Stimulated activated CD4-positive, alpha-beta T cell treated with anti-CD3 and anti-CD28 coated beads, Interleukin-15, amount 100 ng/mL, for 1 hour (primary cell): ENCODE measurements at regions not wholly inside any gene's neighbourhood (a gene's known extent, or its start where the extent isn't known, plus 50 kb on each side); places are given as distances from the start of the nearest gene placed in this dataset.

ENCODE experiments used
- DNase-seq, 2 donors: peaks; one replicate each; pipeline ENCODE4 v3.0.0-alpha.2; 2020; ENCODE audit warnings: low read depth in 1 of 2, low spot score in 1 of 2

DNA sequence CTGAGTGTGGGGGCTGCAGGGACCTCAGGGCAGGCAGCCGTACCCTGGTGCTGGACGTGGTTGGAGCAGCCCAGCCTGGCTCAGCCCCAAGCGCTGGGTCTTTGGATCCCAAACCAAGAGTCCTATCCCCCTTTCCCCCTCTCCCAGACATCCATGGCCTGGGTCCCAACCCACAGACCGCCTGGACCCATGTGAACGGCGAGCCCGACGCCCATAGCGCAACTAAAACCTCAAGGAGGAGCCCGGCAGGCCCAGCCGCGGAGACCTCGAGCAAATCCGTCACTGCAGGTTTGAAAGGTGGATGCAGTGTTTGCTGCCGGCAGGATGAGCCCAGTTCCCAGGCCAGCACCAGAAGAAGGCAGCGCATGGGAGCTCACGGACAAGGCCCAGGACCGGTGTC is 337.0 kb downstream of the BRD1 start:
- no peak for DNase-seq

DNA sequence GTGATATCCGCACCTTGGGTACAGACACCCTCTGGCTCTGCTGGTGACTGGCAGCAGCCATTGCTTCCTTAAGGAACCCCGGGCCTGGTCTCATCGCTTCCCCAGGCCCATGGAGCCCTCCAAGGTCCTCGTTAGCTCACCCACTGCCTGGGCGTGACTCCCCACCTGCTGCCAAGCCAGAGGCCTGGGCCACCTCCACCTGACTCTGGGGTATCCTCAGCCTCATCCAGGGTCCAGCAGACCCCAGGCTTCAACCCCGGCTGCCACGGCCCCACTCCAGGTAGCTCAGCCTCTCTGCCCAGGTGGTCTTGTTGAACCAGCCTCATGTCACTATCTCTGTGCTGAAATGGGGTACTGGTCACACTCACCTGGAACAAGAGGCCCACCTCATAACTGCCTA is 337.9 kb downstream of the BRD1 start:
- DNase-seq, result no peak

DNA sequence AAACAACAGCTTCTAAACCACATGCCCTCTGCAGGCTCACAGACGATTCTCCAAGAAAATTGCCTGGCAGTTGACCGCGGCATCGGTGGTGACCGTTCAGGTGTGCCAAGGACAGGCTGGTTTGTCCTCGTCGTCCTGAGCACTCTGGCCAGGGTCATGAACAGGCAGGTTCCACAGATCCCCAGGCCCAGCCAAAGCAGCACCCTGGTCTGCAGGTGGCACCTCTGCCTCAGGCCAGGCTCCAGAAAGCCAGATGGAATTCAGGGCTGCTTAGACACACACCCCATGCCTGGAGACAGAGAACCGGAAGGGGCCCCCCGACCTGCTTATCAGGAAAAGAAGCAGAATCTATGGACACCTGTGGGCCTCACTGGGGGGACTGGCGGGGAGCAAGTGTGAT is 338.7 kb downstream of the BRD1 start:
- DNase-seq, result no peak

DNA sequence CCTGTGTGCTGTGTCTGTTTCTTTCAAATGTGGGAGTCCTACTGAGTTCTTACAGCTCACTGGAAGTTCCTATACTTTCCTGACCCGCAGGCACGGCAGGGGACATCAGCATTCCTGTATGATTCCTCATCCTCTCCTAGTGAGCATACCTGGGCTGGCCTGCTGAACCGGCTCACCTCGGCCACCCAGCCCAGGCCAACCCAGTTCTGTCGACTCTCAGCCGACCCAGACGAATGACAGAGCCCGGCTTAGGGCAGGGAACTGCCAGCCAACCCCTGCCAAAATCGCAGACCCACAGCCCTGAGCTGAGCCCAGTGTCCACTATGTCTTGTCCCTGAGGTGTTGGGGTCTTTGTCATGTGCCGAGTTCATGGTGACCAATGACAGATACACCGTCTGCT is 339.7 kb downstream of the BRD1 start:
- DNase-seq, result no peak

DNA sequence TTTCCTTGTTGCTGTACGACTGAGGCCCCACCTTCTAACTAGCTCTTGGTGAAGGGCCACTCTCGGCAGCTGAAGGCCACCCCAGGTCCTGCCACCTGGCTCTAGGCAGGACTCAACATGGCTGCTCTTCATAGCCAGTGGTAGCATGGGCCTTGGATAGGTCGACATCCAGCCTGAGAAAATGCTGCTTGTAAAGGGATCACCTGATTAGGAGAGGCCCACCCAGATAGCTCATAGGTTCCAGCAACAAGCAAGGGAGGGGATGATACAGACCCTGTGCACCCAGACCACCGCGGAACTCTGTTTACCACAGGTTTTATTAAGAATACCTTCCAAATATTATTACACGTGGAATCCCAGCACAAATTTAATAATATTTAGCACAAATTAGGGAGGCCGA is 341.4 kb downstream of the BRD1 start:
- DNase-seq, result no peak

DNA sequence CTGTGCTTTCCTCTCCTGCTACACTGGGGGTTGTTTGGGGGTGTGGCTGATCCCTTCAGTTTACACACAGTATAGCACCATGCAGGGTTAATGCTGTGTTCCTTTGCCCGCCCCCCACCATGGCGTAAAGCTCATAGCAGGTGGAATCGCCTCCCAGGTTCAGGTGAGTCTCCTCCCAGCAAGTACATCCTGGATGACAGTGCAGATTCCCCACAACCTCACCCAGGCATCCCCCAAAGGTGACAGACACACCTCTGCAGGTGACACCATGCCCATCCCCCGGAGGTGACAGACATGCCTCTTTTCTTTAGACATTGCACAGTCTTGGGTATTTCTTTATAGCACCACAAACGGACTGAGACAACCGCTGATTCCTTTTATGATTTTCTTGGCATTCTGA is 343.7 kb downstream of the BRD1 start:
- no peak for DNase-seq

DNA sequence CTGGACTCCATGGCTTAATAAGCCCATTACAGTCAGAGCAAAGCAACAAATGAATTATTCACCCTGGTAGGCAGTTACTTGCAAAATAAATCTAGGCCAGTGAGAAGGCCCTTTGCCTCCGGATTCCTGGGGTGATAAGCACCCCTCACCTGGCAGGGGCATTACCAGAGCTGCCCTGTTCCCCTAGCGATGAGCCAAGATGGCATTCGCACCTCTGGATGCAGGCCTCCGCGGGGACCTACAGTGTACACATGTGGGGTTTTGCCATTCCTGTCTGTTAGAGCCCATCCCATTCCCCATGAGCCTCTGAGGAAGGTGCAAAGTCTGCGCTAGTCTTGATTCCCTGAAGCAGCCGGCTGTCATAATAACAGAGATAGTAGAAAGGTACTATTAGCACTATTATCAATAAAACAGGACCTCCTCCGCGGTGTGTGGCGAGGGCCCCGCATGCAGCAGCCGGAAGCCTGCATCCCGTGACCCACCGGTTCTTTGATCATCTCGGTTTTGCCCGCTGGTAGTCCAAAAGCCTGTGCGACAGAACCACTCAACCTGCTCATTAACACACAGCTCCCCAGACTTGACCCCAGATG is 344.3 kb downstream of the BRD1 start:
- DNase-seq, result no peak

DNA sequence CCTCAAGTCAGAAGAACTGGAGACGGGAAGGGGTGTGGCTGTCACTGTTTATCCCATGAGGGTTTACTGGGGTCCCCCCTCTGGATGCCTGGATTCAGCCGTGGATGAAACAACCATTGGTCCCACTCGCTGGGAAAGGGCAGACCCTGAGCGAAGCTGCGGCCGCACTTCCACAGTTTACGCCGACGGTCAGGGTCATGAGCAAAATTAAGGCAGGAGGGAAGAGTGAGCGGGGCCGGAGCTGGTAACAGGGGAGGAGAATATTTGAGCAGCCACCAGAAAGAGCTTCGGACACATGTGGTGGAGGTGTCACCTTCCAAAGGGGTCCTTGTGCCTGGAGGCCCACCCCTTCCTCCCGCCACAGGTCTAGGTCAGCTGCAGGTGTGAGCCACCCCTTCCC is 344.9 kb downstream of the BRD1 start:
- DNase-seq, result no peak

DNA sequence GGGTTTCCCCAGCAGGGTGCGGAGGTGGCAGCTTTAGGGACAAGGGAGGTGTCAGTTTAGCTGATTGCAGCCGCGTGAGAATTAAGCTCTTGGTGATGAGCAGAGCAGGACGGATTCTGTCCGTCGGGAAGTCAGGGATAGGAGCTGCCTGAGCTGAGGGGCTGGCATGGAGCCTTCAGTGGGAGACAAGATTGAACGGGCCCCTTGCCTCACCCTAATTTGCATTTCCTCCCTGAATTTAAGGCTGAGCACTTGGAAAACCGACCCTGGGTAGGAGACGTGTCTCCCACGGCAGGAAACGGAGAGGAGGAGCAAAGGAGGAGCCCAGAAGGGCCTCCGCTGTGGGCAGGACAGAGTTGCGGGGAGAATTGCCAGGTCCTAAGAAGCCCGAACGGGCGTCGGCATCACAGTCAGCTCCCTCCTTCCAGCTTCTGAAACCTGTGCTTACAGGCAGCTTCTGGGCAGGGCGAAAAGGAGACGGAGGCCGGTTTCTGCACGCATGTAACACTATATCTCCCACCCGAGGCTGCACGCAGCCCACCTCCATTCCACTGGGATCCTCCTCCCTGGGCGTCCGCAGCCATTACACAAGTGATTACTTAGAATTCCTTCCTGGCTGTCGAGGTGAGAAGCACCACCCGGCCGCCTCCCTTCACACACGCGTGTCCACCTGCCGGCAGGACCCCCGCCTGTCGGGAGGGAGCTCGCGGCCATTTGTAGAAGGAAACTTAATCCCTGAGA is 345.8 kb downstream of the BRD1 start:
- DNase-seq, result no peak

DNA sequence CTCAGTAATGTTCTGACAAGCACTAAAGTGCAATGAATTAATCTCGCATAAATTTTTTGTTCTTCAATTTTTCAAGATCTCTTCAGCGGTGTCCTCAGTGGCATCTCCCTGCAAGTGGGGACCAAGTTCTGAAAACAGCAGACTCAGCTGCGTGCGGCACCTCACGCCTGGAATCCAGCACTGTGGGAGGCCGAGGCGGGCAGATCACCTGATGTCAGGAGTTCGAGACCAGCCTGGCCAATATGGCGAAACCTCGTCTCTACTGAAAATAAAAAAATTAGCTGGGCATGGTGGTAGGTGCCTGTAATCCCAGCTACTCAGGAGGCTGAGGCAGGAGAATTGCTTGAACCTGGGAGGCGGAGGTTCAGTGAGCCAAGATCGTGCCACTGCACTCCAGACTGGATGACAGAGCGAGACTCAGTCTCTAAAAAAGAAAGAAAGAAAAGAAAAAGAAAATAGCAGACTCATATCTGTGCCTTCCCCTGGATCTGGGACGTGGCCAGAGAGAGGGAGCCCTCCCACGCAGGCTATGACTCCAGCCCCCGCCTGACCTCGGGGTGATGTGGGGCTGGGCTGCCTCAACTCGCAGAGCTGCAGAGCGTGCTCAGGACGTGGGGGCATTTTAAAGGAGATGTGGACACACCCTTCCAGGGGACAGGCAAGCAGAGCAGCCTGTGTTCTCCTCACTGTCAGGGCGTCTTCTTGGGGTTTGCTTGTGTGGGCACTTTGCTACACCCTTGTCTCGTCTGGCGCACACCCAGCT is 346.6 kb downstream of the BRD1 start:
- DNase-seq, result no peak

DNA sequence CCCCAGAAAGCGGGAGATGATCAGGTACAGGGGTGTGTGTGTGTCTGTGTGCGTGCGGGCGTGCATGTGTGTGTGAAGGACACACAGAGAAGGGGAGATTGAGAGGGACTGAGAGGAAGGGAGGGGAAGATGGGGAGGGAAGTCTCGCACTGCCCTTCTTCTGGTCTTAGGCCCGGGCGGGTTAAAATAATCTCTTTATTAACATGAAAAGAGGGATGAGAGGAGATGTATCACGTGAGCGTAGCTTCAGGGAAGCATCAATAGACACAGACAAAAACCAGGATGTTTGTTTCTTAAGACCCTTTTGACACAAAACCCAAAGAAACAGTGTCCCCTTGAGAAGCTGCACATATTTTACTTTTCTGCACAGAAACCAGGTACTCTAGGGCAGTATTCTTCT is 347.3 kb downstream of the BRD1 start:
- no peak for DNase-seq

DNA sequence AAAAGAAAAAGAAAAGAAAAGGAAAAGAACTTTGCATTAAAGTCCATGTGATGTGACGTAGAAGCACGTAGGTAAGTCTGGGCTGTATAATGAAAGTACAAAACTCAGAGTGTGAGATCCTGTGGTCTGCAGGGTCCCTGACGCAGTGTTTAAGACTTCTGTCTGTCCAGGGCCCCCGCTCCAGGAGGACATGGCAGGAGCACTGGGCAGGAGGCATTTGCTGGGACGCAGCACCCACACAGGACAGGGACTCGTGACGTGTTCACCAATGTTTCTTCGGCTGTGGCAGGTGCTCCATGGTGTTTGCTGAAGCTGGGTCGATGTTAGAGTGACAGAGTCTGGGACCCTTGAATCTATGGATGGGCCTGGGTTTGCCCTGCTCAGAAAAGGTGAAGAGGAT is 348.1 kb downstream of the BRD1 start:
- no peak for DNase-seq

DNA sequence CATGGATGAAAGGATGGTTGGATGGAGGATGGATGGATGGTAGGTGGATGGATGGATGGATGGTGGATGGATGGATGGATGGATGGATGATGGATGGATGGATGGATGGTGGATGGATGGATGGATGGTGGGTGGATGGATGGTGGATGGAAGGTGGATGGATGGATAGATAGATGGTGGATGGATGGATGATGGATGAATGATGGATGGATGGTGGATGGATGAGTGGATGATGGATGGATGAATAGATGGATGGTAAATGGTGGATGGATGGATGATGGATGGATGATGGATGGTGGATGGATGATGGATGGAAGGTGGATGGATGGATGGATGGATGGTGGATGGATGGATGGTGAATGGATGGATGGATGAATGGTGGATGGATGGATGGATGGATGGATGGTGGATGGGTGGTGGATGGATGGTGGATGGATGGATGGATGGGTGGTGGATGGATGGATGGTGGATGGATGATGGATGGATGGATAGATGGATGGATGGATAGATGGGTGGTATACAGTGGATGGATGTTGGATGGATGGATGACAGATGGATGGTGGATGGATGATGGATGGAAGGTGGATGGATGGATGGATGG is 350.8 kb downstream of the BRD1 start:
- no peak for DNase-seq

DNA sequence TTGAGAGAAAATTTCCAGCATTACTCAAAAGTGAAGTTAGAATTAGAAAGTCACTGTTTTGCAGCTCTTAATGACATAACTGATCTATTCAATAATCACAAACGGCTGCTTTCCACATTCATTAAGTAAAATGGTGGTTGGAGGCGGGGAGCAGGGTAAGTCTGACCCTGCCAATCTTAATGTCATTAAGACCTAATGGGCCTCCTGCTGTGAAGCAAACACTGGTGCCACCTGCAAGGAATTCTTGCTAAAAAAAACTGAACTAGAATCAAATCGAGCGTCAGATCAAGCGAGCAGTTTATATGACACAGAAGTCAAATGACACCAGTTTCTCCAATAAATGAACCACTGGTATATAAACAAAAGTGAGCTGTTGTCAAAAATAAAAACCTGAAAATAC is 351.5 kb downstream of the BRD1 start:
- no peak for DNase-seq

DNA sequence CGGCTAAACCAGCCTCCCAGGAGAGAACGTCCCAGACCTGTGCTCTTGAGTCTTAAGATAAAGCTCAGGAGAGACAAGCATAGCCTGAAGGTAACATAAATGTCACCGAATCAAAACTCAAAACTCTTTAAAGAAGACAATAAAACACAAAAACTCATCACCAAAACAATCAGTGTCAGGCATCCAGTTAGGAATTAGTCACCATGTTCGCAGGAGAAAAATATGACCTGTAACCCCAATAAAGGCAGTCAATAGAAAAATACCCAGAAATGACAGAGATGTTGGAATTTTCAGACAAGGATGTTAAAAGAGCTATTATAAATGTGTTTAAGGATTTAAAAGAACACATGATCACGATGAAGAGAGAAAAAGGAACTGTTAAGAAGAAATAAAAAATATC is 352.4 kb downstream of the BRD1 start:
- DNase-seq, result no peak

DNA sequence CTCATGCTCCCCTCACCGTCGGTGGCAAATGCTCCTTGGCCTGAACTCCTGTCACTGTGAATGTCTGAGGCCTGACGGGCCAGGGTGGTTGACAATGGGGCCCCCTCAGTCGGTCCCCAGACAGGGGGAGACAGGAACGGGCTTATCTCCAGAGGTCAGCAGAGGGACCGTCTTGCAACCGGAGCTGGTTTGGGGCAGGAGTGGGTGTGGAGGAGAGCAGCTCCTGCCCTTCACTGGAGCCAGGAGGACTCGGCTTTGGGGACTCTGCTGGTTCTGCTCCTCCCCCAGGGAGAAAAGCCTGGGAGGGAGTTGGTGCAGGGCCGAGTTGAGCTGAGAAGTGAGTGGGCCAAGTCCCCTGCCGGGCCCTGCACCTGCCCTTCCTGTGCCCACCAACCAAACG is 354.4 kb downstream of the BRD1 start:
- no peak for DNase-seq

DNA sequence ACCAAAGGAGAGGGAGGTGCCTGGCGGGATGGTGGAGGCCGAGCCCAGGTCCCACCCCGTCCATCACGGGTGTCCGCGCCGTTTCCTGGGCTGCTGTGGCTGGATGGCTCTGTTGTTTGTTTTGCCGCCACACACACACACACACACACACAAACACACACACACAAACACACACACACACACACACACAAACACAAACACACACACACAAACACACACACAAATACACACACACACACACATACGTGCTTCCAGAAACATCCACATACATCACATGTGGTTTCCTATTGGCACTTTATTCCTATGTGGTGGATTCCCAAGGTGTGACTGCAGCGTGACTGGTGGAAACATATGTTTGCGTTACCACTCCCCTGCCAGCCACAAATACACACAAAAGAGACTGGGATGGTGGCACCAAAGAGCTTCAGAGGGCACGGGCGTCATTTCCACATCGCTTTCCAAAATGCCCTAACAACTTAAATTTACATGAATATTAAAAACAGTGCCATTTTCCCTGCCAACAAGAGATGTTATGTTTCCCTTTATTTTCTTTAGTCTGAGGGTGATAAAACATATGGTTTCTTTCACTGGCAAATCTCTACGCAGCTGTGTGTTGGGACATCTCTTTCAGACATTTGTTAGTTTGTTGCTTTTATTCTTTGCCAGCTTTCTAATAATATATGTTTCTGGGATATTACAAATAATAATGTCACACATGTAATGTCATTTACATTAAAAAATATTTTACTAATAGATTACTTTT is 356.8 kb downstream of the BRD1 start:
- DNase-seq, result no peak

DNA sequence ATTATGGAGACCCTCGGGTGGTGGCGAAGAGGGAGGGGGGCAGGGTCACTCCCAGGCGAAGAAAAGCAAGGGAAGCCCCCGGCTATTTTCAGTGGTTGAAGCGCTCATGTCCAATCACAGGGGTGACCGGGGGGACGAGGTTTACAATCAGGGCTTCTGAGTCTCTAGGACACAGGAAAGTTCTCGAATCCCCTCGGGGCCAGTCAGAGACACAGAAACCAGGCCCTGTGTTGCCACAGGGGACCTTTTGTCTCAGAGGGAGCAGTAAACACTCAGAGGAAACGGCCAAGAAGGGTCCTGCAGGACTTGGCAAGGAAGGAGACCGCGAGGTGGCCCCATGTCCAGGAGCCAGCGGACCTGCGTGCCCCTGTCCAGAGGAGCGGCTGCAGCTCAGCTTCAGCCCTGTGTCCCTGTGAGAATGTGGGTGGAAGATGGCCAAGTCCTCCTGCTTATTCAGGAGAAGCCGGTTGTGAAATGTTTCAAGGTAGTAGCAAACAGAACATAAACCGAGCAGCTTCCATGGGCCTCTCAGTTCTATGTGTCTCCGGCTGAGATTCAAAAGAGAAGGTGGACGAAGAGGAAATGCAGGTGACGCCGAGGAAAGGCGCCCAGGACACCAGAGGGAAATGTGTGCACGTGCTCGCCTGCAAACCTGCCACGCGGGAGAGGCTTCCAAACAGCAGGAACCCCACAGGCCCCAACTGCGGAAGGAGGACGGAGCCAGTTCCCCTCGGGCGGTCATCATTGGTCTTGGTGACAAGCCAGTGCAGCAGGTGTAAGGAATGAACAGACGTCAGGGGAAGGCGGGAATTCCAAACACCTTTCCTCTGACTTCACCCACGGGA is 357.6 kb downstream of the BRD1 start:
- DNase-seq, result no peak

DNA sequence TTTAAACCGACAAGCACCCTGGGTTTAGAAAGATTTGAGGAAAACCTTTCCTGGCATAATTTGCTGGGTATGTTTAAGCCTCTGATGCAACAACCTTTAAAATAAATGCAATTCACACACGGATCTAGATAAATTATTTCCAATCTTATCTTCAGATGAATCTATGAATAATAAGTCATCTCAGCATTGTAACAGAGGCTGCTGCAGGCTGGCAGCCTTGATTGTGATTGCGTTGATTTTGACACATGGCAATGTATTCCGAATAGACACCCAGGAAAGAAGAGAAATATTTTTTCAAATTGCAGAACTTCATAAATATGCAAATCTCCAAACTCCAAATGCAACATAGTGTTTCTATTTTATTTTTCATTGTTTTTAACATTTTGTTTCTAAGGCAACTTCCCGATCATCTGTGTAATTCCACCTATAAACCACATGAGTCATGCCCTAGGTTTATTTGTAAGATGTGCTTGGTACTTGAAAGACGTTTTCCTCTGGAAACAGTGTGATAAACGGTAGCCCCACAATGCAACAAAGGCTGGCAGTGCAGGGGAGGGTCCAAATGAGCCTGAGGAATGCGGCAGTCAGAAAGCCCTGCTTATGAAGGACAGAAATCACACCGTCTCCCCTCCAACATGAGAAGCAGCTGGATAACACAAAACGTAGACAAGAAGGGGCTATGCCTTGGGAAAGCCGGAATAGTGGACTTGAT is 359.0 kb downstream of the BRD1 start:
- DNase-seq, result no peak
